IMR-90 (cell line): ENCODE measurements at regions not wholly inside any gene's neighbourhood (a gene's known extent, or its start where the extent isn't known, plus 50 kb on each side); places are given as distances from the start of the nearest gene placed in this dataset.

Experiments
- ATAC-seq: fragments of 200-7000 bp; cut with Tn5 transposase; 2 replicates; pipeline ENCODE4 v1.9.1; 2020; ENCODE audit warnings: low read depth, mild to moderate bottlenecking, moderate library complexity
- BruUV-seq: library from RNA; stranded (reverse); fragments of 400-500 nt; replicated peaks from 2 replicates; lab custom pipeline; 2021; lab: Mats Ljungman, UMichigan
- CTCF ChIA-PET: fragments of 300-600 bp; formaldehyde crosslinking; extraction: SDS; loops from one replicate; lab custom pipeline; 2021; ENCODE audit warnings: antibody characterized with exemption; lab: Yijun Ruan, JAX
- POLR2A ChIA-PET: fragments of 300-600 bp; sonication (Branson Sonifier 250); formaldehyde crosslinking; loops from one replicate; lab custom pipeline; 2022; ENCODE audit warnings: antibody characterized with exemption; ENCODE audit not compliant: unreplicated experiment; lab: Charles Lee
- DNase-seq: peaks from one replicate; pipeline ENCODE4 v3.0.0; 2013
- H2AFZ ChIP-seq: replicated peaks from 2 replicates; pipeline ENCODE3; 2013; ENCODE audit warnings: low read length, mild to moderate bottlenecking; ENCODE audit not compliant: poor library complexity
- H2AK5ac ChIP-seq: 2 replicates; pipeline ENCODE4 v1.6.1; 2013; ENCODE audit warnings: low read depth, low read length, inconsistent platforms
- H2AK9ac ChIP-seq: replicated peaks from 2 replicates; pipeline ENCODE3; 2013; ENCODE audit warnings: mild to moderate bottlenecking, low read depth, low read length, moderate library complexity; ENCODE audit not compliant: poor library complexity
- H2BK120ac ChIP-seq: 2 replicates; pipeline ENCODE4 v1.6.1; 2013; ENCODE audit warnings: low read depth, low read length, inconsistent platforms
- H2BK15ac ChIP-seq: 3 replicates; pipeline ENCODE4 v1.6.1; 2013; ENCODE audit warnings: low read depth, low read length, inconsistent platforms
- H2BK20ac ChIP-seq: 2 replicates; pipeline ENCODE4 v1.6.1; 2013; ENCODE audit warnings: low read depth, mild to moderate bottlenecking, inconsistent platforms, low read length, moderate library complexity
- H2BK5ac ChIP-seq: 2 replicates; pipeline ENCODE4 v1.6.1; 2013; ENCODE audit warnings: mild to moderate bottlenecking, low read depth, low read length, inconsistent platforms; ENCODE audit not compliant: poor library complexity, severe bottlenecking
- H3K14ac ChIP-seq: replicated peaks from 2 replicates; pipeline ENCODE4 v1.6.1; 2013; ENCODE audit warnings: low read depth, low read length, inconsistent platforms
- H3K18ac ChIP-seq: 2 replicates; pipeline ENCODE4 v1.6.1; 2013; ENCODE audit warnings: low read depth, low read length, control low read depth
- H3K23ac ChIP-seq: 2 replicates; pipeline ENCODE4 v1.6.1; 2013; ENCODE audit warnings: low read depth, low read length, inconsistent platforms
- H3K27ac ChIP-seq: 2 replicates; pipeline ENCODE4 v1.5.1; 2013; ENCODE audit warnings: mild to moderate bottlenecking, control low read depth, low read length; ENCODE audit not compliant: insufficient read depth
- H3K27me3 ChIP-seq: 2 replicates; pipeline ENCODE4 v1.6.1; 2013; ENCODE audit warnings: low read length; ENCODE audit not compliant: control insufficient read depth, insufficient read depth
- H3K36me3 ChIP-seq: 2 replicates; pipeline ENCODE4 v1.6.1; 2013; ENCODE audit warnings: low read length, mixed read lengths; ENCODE audit not compliant: control insufficient read depth, insufficient read depth
- H3K4ac ChIP-seq: 2 replicates; pipeline ENCODE4 v1.6.1; 2013; ENCODE audit warnings: low read depth, low read length, inconsistent platforms
- H3K4me1 ChIP-seq: 2 replicates; pipeline ENCODE4 v1.6.1; 2013; ENCODE audit warnings: low read length, mixed read lengths; ENCODE audit not compliant: control insufficient read depth, insufficient read depth
- H3K4me2 ChIP-seq: 2 replicates; pipeline ENCODE4 v1.6.1; 2013; ENCODE audit warnings: low read depth, mild to moderate bottlenecking, control low read depth, low read length, moderate library complexity
- H3K4me3 ChIP-seq: 2 replicates; pipeline ENCODE4 v1.5.1; 2013; ENCODE audit warnings: low read depth, mild to moderate bottlenecking, control low read depth, low read length, moderate library complexity; ENCODE audit not compliant: insufficient read depth
- H3K56ac ChIP-seq: 2 replicates; pipeline ENCODE4 v1.6.1; 2013; ENCODE audit warnings: low read length, inconsistent platforms; ENCODE audit not compliant: insufficient read depth; ENCODE audit errors: extremely low read depth
- H3K79me1 ChIP-seq, 2 experiments: 2 replicates each; pipeline ENCODE4 v1.6.1; 2013; ENCODE audit warnings: low read length in 2 of 2, inconsistent platforms in 1 of 2, low read depth in 1 of 2
- H3K9ac ChIP-seq: 2 replicates; pipeline ENCODE4 v1.6.1; 2013; ENCODE audit warnings: low read depth, low read length, control low read depth
- H3K9me1 ChIP-seq: 2 replicates; pipeline ENCODE4 v1.6.1; 2013; ENCODE audit warnings: low read length, inconsistent platforms; ENCODE audit not compliant: insufficient read depth
- H3K9me3 ChIP-seq: 2 replicates; pipeline ENCODE4 v1.6.1; 2013; ENCODE audit warnings: low read length; ENCODE audit not compliant: control insufficient read depth, insufficient read depth
- H4K20me1 ChIP-seq: 2 replicates; pipeline ENCODE4 v1.6.1; 2013; ENCODE audit warnings: low read length, inconsistent platforms; ENCODE audit not compliant: insufficient read depth
- H4K5ac ChIP-seq: 2 replicates; pipeline ENCODE4 v1.6.1; 2013; ENCODE audit warnings: mild to moderate bottlenecking, low read depth, low read length, control low read depth
- H4K8ac ChIP-seq, 2 experiments: 2 replicates each; pipeline ENCODE4 v1.6.1; 2013; ENCODE audit warnings: low read depth in 2 of 2, low read length in 2 of 2, control low read depth in 1 of 2, inconsistent platforms in 1 of 2
- H4K91ac ChIP-seq: 2 replicates; pipeline ENCODE4 v1.6.1; 2013; ENCODE audit warnings: low read depth, low read length, inconsistent platforms; ENCODE audit not compliant: insufficient read depth
- BHLHE40 ChIP-seq: fragments of 150-350 bp; IDR thresholded peaks from 2 replicates; pipeline ENCODE4 v1.6.1; 2016; ENCODE audit warnings: mild to moderate bottlenecking, low read depth, low read length
- CEBPB ChIP-seq: IDR thresholded peaks from 2 replicates; pipeline ENCODE4 v1.6.1; 2012; ENCODE audit warnings: low read depth, low read length, improper control_type of control experiment
- CHD1 ChIP-seq: IDR thresholded peaks from 2 replicates; pipeline ENCODE4 v1.6.1; 2012; ENCODE audit warnings: low read depth, low read length, improper control_type of control experiment
- FOS ChIP-seq: fragments of 150-350 bp; IDR thresholded peaks from 2 replicates; pipeline ENCODE4 v1.6.1; 2016; ENCODE audit warnings: low read depth, low read length
- MAFK ChIP-seq: IDR thresholded peaks from 2 replicates; pipeline ENCODE4 v1.6.1; 2012; ENCODE audit warnings: low read depth, low read length, improper control_type of control experiment
- MAZ ChIP-seq: IDR thresholded peaks from 2 replicates; pipeline ENCODE4 v1.6.1; 2012; ENCODE audit warnings: low read depth, mild to moderate bottlenecking, low read length, improper control_type of control experiment, moderate library complexity, borderline replicate concordance
- MXI1 ChIP-seq: IDR thresholded peaks from 2 replicates; pipeline ENCODE4 v1.6.1; 2012; ENCODE audit warnings: low read depth, mild to moderate bottlenecking, low read length, moderate library complexity, borderline replicate concordance
- NFE2L2 ChIP-seq: fragments of 150-350 bp; IDR thresholded peaks from 2 replicates; pipeline ENCODE4 v1.6.1; 2016; ENCODE audit warnings: low read depth, mild to moderate bottlenecking, low read length
- POLR2A ChIP-seq: IDR thresholded peaks from 2 replicates; pipeline ENCODE4 v1.6.1; 2012; ENCODE audit warnings: mild to moderate bottlenecking, low read depth, low read length
- RAD21 ChIP-seq: IDR thresholded peaks from 2 replicates; pipeline ENCODE4 v1.6.1; 2012; ENCODE audit warnings: low read length, improper control_type of control experiment
- RCOR1 ChIP-seq: IDR thresholded peaks from 2 replicates; pipeline ENCODE4 v1.6.1; 2012; ENCODE audit warnings: mild to moderate bottlenecking, low read length, improper control_type of control experiment; ENCODE audit not compliant: insufficient replicate concordance
- RFX5 ChIP-seq: IDR thresholded peaks from 2 replicates; pipeline ENCODE4 v1.8.0; 2012; ENCODE audit warnings: low read depth, mild to moderate bottlenecking, low read length, moderate library complexity
- SMC3 ChIP-seq: fragments of 150-350 bp; IDR thresholded peaks from 2 replicates; pipeline ENCODE4 v1.6.1; 2016; ENCODE audit warnings: low read depth, mild to moderate bottlenecking, antibody characterized with exemption, low read length, moderate library complexity
- dilution Hi-C: fragments of 300-500 bp; cut with HindIII; formaldehyde crosslinking; loops from one replicate; pipeline ENCODE4 v1.14.3; 2018; ENCODE audit warnings: low sequenced_read_pairs; ENCODE audit not compliant: unreplicated experiment
- in situ Hi-C: fragments of 300-500 bp; cut with MboI; formaldehyde crosslinking; loops from 3 replicates; pipeline ENCODE4 v1.14.3; 2019; ENCODE audit warnings: low sequenced_read_pairs, inconsistent platforms, mixed read lengths
- intact Hi-C: fragments of 100-400 bp; cut with micrococcal nuclease; formaldehyde crosslinking; loops from 2 replicates; pipeline ENCODE4 v1.10.0; 2022
- TF ChIP-seq, protein P1 (sequence below): fragments of 150-350 bp; IDR thresholded peaks from 2 replicates; pipeline ENCODE4 v1.6.1; 2016; ENCODE audit warnings: low read depth, mild to moderate bottlenecking, low read length, moderate library complexity, borderline replicate concordance
- TF ChIP-seq, protein P2 (sequence below): conservative IDR thresholded peaks from 2 replicates; pipeline ENCODE4 v1.5.1; 2012; ENCODE audit warnings: mild to moderate bottlenecking, low read depth, low read length, improper control_type of control experiment
- TF ChIP-seq, protein P3 (sequence below): fragments of 150-350 bp; IDR thresholded peaks from 2 replicates; pipeline ENCODE4 v1.6.1; 2017; ENCODE audit warnings: mild to moderate bottlenecking, antibody characterized with exemption, low read length, low read depth

DNA sequence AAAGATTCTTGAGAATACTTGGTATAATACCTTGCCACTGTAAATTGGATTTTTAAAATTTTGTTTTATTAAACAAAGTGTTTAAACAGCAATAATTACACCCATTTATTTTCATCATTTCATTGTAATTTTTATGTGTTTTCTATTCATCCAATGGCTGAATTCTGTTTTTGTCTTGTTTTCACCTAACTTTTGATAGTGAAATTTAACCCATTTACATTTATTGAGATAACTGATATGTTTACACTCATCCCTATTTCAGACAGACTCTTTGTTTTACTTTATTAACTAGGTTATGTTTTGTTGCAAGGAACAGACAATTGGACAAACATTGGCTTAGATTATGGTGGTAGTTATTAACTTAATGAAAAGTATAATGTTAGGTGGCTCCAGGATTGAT, 113.1 kb upstream of the REG3A start:
- Histone ChIP-seq H2AFZ (no peak overlapping the region), H3K9me3 (peaks cover 13% of the 10 kb centered on the region), H3K9me1 (no peaks in the 10 kb centered on the region), H4K5ac (no peak overlapping the region), H4K91ac (no peak overlapping the region), H2AK5ac (no peak overlapping the region), H3K27me3 (no peaks in the 10 kb centered on the region), H3K18ac (no peak overlapping the region), H2AK9ac (no peak overlapping the region), H4K8ac (no peak overlapping the region), H3K36me3 (no peaks in the 10 kb centered on the region), H3K79me1 (no peaks in the 10 kb centered on the region), H2BK120ac (no peak overlapping the region), H3K27ac (no peak overlapping the region), H3K23ac (no peak overlapping the region), H3K9ac (no peak overlapping the region), H3K4me2 (no peak overlapping the region), H3K4me1 (no peaks in the 10 kb centered on the region), H2BK15ac (no peak overlapping the region), H3K56ac (no peak overlapping the region), H4K20me1 (no peaks in the 10 kb centered on the region), H3K4me3 (no peak overlapping the region), H2BK5ac (no peak overlapping the region), H2BK20ac (no peak overlapping the region), H3K14ac (no peak overlapping the region), H3K4ac (no peak overlapping the region)
- ChIA-PET POLR2A (no interaction called here), CTCF (no interaction called here)
- dilution Hi-C loops (no loop called here), intact Hi-C loops (no loop called here), in situ Hi-C loops (no loop called here)
- DNase-seq (no peak), ATAC-seq (no peak)
- no TSS peak for BruUV-seq
- TF ChIP-seq RAD21 (no peak), MXI1 (no peak), RCOR1 (no peak), RFX5 (no peak), FOS (no peak), POLR2A (no peak), NFE2L2 (no peak), MAZ (no peak), BHLHE40 (no peak), SMC3 (no peak), CHD1 (no peak), CEBPB (no peak), MAFK (no peak)
- TF ChIP-seq, protein P1, sequence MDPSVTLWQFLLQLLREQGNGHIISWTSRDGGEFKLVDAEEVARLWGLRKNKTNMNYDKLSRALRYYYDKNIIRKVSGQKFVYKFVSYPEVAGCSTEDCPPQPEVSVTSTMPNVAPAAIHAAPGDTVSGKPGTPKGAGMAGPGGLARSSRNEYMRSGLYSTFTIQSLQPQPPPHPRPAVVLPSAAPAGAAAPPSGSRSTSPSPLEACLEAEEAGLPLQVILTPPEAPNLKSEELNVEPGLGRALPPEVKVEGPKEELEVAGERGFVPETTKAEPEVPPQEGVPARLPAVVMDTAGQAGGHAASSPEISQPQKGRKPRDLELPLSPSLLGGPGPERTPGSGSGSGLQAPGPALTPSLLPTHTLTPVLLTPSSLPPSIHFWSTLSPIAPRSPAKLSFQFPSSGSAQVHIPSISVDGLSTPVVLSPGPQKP = no peak
- TF ChIP-seq, protein P2, sequence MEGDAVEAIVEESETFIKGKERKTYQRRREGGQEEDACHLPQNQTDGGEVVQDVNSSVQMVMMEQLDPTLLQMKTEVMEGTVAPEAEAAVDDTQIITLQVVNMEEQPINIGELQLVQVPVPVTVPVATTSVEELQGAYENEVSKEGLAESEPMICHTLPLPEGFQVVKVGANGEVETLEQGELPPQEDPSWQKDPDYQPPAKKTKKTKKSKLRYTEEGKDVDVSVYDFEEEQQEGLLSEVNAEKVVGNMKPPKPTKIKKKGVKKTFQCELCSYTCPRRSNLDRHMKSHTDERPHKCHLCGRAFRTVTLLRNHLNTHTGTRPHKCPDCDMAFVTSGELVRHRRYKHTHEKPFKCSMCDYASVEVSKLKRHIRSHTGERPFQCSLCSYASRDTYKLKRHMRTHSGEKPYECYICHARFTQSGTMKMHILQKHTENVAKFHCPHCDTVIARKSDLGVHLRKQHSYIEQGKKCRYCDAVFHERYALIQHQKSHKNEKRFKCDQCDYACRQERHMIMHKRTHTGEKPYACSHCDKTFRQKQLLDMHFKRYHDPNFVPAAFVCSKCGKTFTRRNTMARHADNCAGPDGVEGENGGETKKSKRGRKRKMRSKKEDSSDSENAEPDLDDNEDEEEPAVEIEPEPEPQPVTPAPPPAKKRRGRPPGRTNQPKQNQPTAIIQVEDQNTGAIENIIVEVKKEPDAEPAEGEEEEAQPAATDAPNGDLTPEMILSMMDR = no peak
- TF ChIP-seq, protein P3, sequence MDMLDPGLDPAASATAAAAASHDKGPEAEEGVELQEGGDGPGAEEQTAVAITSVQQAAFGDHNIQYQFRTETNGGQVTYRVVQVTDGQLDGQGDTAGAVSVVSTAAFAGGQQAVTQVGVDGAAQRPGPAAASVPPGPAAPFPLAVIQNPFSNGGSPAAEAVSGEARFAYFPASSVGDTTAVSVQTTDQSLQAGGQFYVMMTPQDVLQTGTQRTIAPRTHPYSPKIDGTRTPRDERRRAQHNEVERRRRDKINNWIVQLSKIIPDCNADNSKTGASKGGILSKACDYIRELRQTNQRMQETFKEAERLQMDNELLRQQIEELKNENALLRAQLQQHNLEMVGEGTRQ = no peak
